Panc1 (cell line): ENCODE measurements at regions not wholly inside any gene's neighbourhood (a gene's known extent, or its start where the extent isn't known, plus 50 kb on each side); places are given as distances from the start of the nearest gene placed in this dataset.

Experiments
- CTCF ChIP-seq: fragments of 450-650 bp; IDR thresholded peaks from 2 replicates; pipeline ENCODE4 v1.5.1; 2017; ENCODE audit warnings: mild to moderate bottlenecking
- POLR2AphosphoS5 ChIP-seq: IDR thresholded peaks from 2 replicates; pipeline ENCODE4 v1.6.1; 2012; ENCODE audit warnings: mild to moderate bottlenecking, low read depth, low read length, moderate library complexity

- TF ChIP-seq CTCF = no peak
- no peak for TF ChIP-seq POLR2AphosphoS5
Observed at GRCh38 chr4:71635139-71635748, 148.6 kb downstream of the GC start.
